IMR-90 (cell line): ENCODE measurements at regions not wholly inside any gene's neighbourhood (a gene's known extent, or its start where the extent isn't known, plus 50 kb on each side); places are given as distances from the start of the nearest gene placed in this dataset.

Source experiments
- BHLHE40 ChIP-seq: fragments of 150-350 bp; IDR thresholded peaks from 2 replicates; pipeline ENCODE4 v1.6.1; 2016; ENCODE audit warnings: mild to moderate bottlenecking, low read depth, low read length
- CEBPB ChIP-seq: IDR thresholded peaks from 2 replicates; pipeline ENCODE4 v1.6.1; 2012; ENCODE audit warnings: low read depth, low read length, improper control_type of control experiment
- FOS ChIP-seq: fragments of 150-350 bp; IDR thresholded peaks from 2 replicates; pipeline ENCODE4 v1.6.1; 2016; ENCODE audit warnings: low read depth, low read length
- MAFK ChIP-seq: IDR thresholded peaks from 2 replicates; pipeline ENCODE4 v1.6.1; 2012; ENCODE audit warnings: low read depth, low read length, improper control_type of control experiment
- NFE2L2 ChIP-seq: fragments of 150-350 bp; IDR thresholded peaks from 2 replicates; pipeline ENCODE4 v1.6.1; 2016; ENCODE audit warnings: low read depth, mild to moderate bottlenecking, low read length
- POLR2A ChIP-seq: IDR thresholded peaks from 2 replicates; pipeline ENCODE4 v1.6.1; 2012; ENCODE audit warnings: mild to moderate bottlenecking, low read depth, low read length
- RAD21 ChIP-seq: IDR thresholded peaks from 2 replicates; pipeline ENCODE4 v1.6.1; 2012; ENCODE audit warnings: low read length, improper control_type of control experiment
- RCOR1 ChIP-seq: IDR thresholded peaks from 2 replicates; pipeline ENCODE4 v1.6.1; 2012; ENCODE audit warnings: mild to moderate bottlenecking, low read length, improper control_type of control experiment; ENCODE audit not compliant: insufficient replicate concordance
- RFX5 ChIP-seq: IDR thresholded peaks from 2 replicates; pipeline ENCODE4 v1.8.0; 2012; ENCODE audit warnings: low read depth, mild to moderate bottlenecking, low read length, moderate library complexity
- TF ChIP-seq, protein P1 (sequence below): conservative IDR thresholded peaks from 2 replicates; pipeline ENCODE4 v1.5.1; 2012; ENCODE audit warnings: mild to moderate bottlenecking, low read depth, low read length, improper control_type of control experiment
- TF ChIP-seq, protein P2 (sequence below): fragments of 150-350 bp; IDR thresholded peaks from 2 replicates; pipeline ENCODE4 v1.6.1; 2016; ENCODE audit warnings: low read depth, mild to moderate bottlenecking, low read length, moderate library complexity, borderline replicate concordance
- TF ChIP-seq, protein P3 (sequence below): fragments of 150-350 bp; IDR thresholded peaks from 2 replicates; pipeline ENCODE4 v1.6.1; 2017; ENCODE audit warnings: mild to moderate bottlenecking, antibody characterized with exemption, low read length, low read depth

DNA sequence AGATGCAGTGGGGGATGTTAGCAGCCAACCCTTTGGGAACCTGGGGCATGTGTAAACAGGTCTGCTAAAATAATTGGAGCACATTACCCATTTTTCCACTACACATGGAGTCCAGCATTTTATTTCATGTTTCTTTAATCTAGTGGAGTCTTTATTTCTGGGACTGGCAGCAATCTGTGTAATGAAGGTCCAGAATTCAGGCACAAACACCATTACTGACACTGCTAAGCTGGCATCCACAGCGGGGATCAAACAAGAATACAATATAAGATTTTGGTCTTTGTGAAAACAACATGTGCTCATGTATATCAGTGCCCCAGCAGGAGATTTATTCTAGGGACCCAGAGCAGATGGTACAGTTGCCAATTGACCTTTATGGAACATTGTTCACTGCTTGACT, 1587.0 kb upstream of the PRR20A start:
- no peak for TF ChIP-seq MAFK
- no peak for TF ChIP-seq FOS
- TF ChIP-seq CEBPB = no peak
- no peak for TF ChIP-seq RFX5
- TF ChIP-seq NFE2L2 = no peak
- no peak for TF ChIP-seq RCOR1
- TF ChIP-seq, protein P1, sequence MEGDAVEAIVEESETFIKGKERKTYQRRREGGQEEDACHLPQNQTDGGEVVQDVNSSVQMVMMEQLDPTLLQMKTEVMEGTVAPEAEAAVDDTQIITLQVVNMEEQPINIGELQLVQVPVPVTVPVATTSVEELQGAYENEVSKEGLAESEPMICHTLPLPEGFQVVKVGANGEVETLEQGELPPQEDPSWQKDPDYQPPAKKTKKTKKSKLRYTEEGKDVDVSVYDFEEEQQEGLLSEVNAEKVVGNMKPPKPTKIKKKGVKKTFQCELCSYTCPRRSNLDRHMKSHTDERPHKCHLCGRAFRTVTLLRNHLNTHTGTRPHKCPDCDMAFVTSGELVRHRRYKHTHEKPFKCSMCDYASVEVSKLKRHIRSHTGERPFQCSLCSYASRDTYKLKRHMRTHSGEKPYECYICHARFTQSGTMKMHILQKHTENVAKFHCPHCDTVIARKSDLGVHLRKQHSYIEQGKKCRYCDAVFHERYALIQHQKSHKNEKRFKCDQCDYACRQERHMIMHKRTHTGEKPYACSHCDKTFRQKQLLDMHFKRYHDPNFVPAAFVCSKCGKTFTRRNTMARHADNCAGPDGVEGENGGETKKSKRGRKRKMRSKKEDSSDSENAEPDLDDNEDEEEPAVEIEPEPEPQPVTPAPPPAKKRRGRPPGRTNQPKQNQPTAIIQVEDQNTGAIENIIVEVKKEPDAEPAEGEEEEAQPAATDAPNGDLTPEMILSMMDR = no peak
- TF ChIP-seq POLR2A = no peak
- TF ChIP-seq RAD21 = no peak
- TF ChIP-seq, protein P2, sequence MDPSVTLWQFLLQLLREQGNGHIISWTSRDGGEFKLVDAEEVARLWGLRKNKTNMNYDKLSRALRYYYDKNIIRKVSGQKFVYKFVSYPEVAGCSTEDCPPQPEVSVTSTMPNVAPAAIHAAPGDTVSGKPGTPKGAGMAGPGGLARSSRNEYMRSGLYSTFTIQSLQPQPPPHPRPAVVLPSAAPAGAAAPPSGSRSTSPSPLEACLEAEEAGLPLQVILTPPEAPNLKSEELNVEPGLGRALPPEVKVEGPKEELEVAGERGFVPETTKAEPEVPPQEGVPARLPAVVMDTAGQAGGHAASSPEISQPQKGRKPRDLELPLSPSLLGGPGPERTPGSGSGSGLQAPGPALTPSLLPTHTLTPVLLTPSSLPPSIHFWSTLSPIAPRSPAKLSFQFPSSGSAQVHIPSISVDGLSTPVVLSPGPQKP = no peak
- TF ChIP-seq, protein P3, sequence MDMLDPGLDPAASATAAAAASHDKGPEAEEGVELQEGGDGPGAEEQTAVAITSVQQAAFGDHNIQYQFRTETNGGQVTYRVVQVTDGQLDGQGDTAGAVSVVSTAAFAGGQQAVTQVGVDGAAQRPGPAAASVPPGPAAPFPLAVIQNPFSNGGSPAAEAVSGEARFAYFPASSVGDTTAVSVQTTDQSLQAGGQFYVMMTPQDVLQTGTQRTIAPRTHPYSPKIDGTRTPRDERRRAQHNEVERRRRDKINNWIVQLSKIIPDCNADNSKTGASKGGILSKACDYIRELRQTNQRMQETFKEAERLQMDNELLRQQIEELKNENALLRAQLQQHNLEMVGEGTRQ = no peak
- TF ChIP-seq BHLHE40 = no peak
